ENCODE measurements at regions not wholly inside any gene's neighbourhood (a gene's known extent, or its start where the extent isn't known, plus 50 kb on each side); places are given as distances from the start of the nearest gene placed in this dataset.

DNA sequence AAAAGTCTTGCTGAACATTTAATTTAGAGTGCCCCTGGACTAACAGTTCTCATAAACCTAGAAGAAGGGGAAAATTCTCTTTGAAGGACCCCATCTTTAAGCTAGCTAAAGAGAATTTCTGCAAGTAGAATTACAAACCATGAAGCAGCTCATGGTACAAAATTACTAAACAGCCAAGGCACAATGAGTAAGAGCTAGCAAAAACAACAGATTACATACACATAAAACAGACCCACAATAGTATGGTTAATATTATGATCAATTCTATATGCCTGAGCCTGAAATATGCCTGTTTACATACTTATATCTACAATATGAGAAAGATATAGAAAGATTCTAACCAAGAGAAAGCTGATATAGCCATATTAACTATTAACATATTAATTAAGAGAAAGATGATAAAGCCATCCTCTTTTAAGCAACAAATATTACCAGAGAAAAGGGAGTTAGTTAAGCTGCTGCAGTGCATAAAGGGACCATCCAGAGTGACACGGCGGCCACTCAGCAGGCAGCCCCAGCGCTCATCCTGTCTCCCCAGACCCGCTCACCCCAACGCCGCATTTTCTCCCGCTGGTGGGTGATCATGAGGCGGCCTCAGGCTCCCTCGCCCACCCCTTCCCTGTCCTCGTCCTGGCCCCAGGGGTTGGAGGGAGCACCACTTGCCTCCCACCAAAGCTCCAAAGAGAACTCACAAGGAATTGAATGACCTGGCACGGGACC is 98.4 kb upstream of the CARMIL1 start:
- Histone ChIP-seq H3K27ac (ENCODE audit: low read length) (no peak overlapping the region), H3K9me3 (no peaks in the 10 kb centered on the region), H3K4me1 (ENCODE audit: control insufficient read depth in 1 of 2, extremely low read depth in 1 of 2, insufficient read depth in 2 of 2, low read length in 2 of 2) (no peaks in the 10 kb centered on the region), H3K36me3 (ENCODE audit: control insufficient read depth in 2 of 2, extremely low read depth in 1 of 2, insufficient read depth in 1 of 2, low read length in 1 of 2) (no peaks in the 10 kb centered on the region), H3K4me3 (ENCODE audit: control insufficient read depth in 1 of 2, extremely low read depth in 1 of 2, low read length in 1 of 2) (no peak overlapping the region), H3K27me3 (replicated peaks in 1 of 2; ENCODE audit: control insufficient read depth in 2 of 2, extremely low read depth in 1 of 2, insufficient read depth in 2 of 2, low read length in 1 of 2) (no peaks in the 10 kb centered on the region)
- ATAC-seq (replicated peaks in 1 of 4) (no peak), DNase-seq (no peak)
- 86% methylated on average over 9 of the region's 11 CpGs for WGBS (ENCODE audit: insufficient coverage)
- ChIA-PET CTCF (no interaction called here), POLR2A (interaction anchor here in 1 of 2 donors (0.6 kb wide), 2 partner anchors 517 to 730 kb away, joined by 6 read pairs; no protein-coding TSS in a partner anchor)
- Mint-ChIP-seq H3K4me1 (peaks cover 0 to 6% (median 0%) of the 10 kb centered on the region in 3 donors), H3K36me3 (no peaks in the 10 kb centered on the region), H3K9me3 (no peaks in the 10 kb centered on the region), H3K27ac (no peak overlapping the region), H3K4me3 (no peak overlapping the region), H3K27me3 (peaks cover 0 to 4% of the 10 kb centered on the region in 2 donors)

- no peak overlapping the region for H3K27ac Mint-ChIP-seq
- peaks cover 1 to 5% of the 10 kb centered on the region in 2 donors for H3K27me3 Mint-ChIP-seq
- no peaks in the 10 kb centered on the region for H3K9me3 Mint-ChIP-seq
- no peak for ATAC-seq (replicated peaks in 1 of 4)
- H3K4me1 ChIP-seq (ENCODE audit: control insufficient read depth in 1 of 2, extremely low read depth in 1 of 2, insufficient read depth in 2 of 2, low read length in 2 of 2): no peaks in the 10 kb centered on the region
- H3K4me3 Mint-ChIP-seq: no peak overlapping the region
- H3K4me3 ChIP-seq (ENCODE audit: control insufficient read depth in 1 of 2, extremely low read depth in 1 of 2, low read length in 1 of 2): no peak overlapping the region
- H3K9me3 ChIP-seq: no peaks in the 10 kb centered on the region
- H3K4me1 Mint-ChIP-seq: peaks cover 0 to 1% (median 0%) of the 10 kb centered on the region in 3 donors
- CTCF ChIA-PET: no interaction called here
- no peak overlapping the region for H3K27ac ChIP-seq (ENCODE audit: low read length)
- DNase-seq: no peak
- H3K36me3 Mint-ChIP-seq: no peaks in the 10 kb centered on the region
- H3K27me3 ChIP-seq (replicated peaks in 1 of 2; ENCODE audit: control insufficient read depth in 2 of 2, extremely low read depth in 1 of 2, insufficient read depth in 2 of 2, low read length in 1 of 2): no peaks in the 10 kb centered on the region
- no CpG with 5 or more reads among the region's 4 CpGs for WGBS (ENCODE audit: insufficient coverage)
- H3K36me3 ChIP-seq (ENCODE audit: control insufficient read depth in 2 of 2, extremely low read depth in 1 of 2, insufficient read depth in 1 of 2, low read length in 1 of 2): no peaks in the 10 kb centered on the region
- POLR2A ChIA-PET: interaction anchor here in 1 of 2 donors (0.6 kb wide), 1 partner anchor 517 kb away, joined by 6 read pairs; no protein-coding TSS in a partner anchor
Observed at GRCh38 chr6:25181350-25181724, 97.8 kb upstream of the CARMIL1 start.

DNA sequence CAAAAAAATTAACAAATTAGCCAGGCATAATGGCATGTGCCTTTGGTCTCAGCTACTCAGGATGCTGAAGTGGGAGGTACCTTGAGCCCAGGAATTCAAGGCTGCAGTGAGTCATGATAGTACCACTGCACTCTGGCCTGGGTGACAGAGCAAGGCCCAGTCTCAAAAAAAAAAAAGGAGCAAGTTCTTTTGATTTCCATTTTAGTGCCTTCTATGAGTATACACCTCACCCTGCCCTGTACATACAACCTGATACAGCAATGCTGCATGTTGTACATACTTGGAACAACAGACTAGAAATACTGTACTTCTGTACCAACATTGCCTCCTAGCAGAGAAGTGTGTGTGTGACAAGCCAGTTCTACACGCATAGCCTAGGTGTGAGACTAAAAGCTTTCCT is 97.3 kb upstream of the CARMIL1 start:
- ChIA-PET POLR2A (interaction anchor here in 1 of 2 donors (0.6 kb wide), 1 partner anchor 408 kb away, joined by 3 read pairs; no protein-coding TSS in a partner anchor), CTCF (no interaction called here)
- peak in 1 of 4 experiments; percentile 16 for ATAC-seq (replicated peaks in 1 of 4)
- WGBS (ENCODE audit: insufficient coverage): no CpG with 5 or more reads among the region's 1 CpG
- no peak for DNase-seq
- Histone ChIP-seq H3K4me3 (ENCODE audit: control insufficient read depth in 1 of 2, extremely low read depth in 1 of 2, low read length in 1 of 2) (no peak overlapping the region), H3K27ac (ENCODE audit: low read length) (no peak overlapping the region), H3K36me3 (ENCODE audit: control insufficient read depth in 2 of 2, extremely low read depth in 1 of 2, insufficient read depth in 1 of 2, low read length in 1 of 2) (no peaks in the 10 kb centered on the region), H3K27me3 (replicated peaks in 1 of 2; ENCODE audit: control insufficient read depth in 2 of 2, extremely low read depth in 1 of 2, insufficient read depth in 2 of 2, low read length in 1 of 2) (no peaks in the 10 kb centered on the region), H3K4me1 (ENCODE audit: control insufficient read depth in 1 of 2, extremely low read depth in 1 of 2, insufficient read depth in 2 of 2, low read length in 2 of 2) (no peaks in the 10 kb centered on the region), H3K9me3 (no peaks in the 10 kb centered on the region)
- no peaks in the 10 kb centered on the region for H3K36me3 Mint-ChIP-seq
- H3K9me3 Mint-ChIP-seq: no peaks in the 10 kb centered on the region
- H3K4me3 Mint-ChIP-seq: no peak overlapping the region
- peaks cover 5 to 8% of the 10 kb centered on the region in 2 donors for H3K27me3 Mint-ChIP-seq
- no peaks in the 10 kb centered on the region for H3K4me1 Mint-ChIP-seq
- no peak overlapping the region for H3K27ac Mint-ChIP-seq

GRCh38 chr6:25186919-25187318 is 92.3 kb upstream of the CARMIL1 start:
- H3K9me3 ChIP-seq: no peaks in the 10 kb centered on the region
- H3K4me1 ChIP-seq (ENCODE audit: control insufficient read depth in 1 of 2, extremely low read depth in 1 of 2, insufficient read depth in 2 of 2, low read length in 2 of 2): no peaks in the 10 kb centered on the region
- ATAC-seq (replicated peaks in 1 of 4): no peak
- no peaks in the 10 kb centered on the region for H3K36me3 ChIP-seq (ENCODE audit: control insufficient read depth in 2 of 2, extremely low read depth in 1 of 2, insufficient read depth in 1 of 2, low read length in 1 of 2)
- DNase-seq: no peak
- Mint-ChIP-seq H3K4me1 (no peaks in the 10 kb centered on the region), H3K4me3 (no peak overlapping the region), H3K27ac (no peak overlapping the region), H3K9me3 (no peaks in the 10 kb centered on the region), H3K36me3 (no peaks in the 10 kb centered on the region), H3K27me3 (peaks cover 11 to 28% of the 10 kb centered on the region in 2 donors)
- no peak overlapping the region for H3K27ac ChIP-seq (ENCODE audit: low read length)
- whole genome bisulfite sequencing (ENCODE audit: insufficient coverage): 57% methylated on average over 1 of the region's 2 CpGs
- no peak overlapping the region for H3K4me3 ChIP-seq (ENCODE audit: control insufficient read depth in 1 of 2, extremely low read depth in 1 of 2, low read length in 1 of 2)
- peaks cover 0 to 3% of the 10 kb centered on the region in 2 experiments for H3K27me3 ChIP-seq (replicated peaks in 1 of 2; ENCODE audit: control insufficient read depth in 2 of 2, extremely low read depth in 1 of 2, insufficient read depth in 2 of 2, low read length in 1 of 2)
- ChIA-PET CTCF (no interaction called here), POLR2A (no interaction called here)

DNA sequence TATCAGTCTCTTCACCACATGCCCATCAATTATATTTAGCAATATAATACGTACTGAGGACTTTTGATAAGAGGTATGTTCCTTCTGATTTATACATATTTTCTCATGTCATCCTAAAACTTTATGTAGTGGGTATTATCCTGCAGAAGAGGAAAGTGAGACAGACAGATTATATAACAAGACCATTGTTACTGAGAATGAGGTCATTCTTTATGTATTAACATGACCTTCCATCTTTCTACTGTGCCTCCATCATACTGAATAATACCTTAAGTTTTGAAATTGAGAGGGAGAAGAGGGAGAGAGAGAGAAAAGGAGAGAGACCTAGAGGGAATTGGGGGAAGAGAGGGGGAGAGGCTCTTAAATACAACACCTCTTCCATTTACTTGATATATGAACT is 90.9 kb upstream of the CARMIL1 start:
- Mint-ChIP-seq H3K9me3 (no peaks in the 10 kb centered on the region), H3K36me3 (no peaks in the 10 kb centered on the region), H3K27me3 (peaks cover 15 to 28% of the 10 kb centered on the region in 2 donors), H3K4me3 (no peak overlapping the region), H3K27ac (no peak overlapping the region), H3K4me1 (no peaks in the 10 kb centered on the region)
- no CpG with 5 or more reads among the region's 1 CpG for WGBS (ENCODE audit: insufficient coverage)
- DNase-seq (no peak), ATAC-seq (replicated peaks in 1 of 4) (no peak)
- Histone ChIP-seq H3K36me3 (ENCODE audit: control insufficient read depth in 2 of 2, extremely low read depth in 1 of 2, insufficient read depth in 1 of 2, low read length in 1 of 2) (no peaks in the 10 kb centered on the region), H3K4me1 (ENCODE audit: control insufficient read depth in 1 of 2, extremely low read depth in 1 of 2, insufficient read depth in 2 of 2, low read length in 2 of 2) (no peaks in the 10 kb centered on the region), H3K4me3 (ENCODE audit: control insufficient read depth in 1 of 2, extremely low read depth in 1 of 2, low read length in 1 of 2) (no peak overlapping the region), H3K9me3 (no peaks in the 10 kb centered on the region), H3K27me3 (replicated peaks in 1 of 2; ENCODE audit: control insufficient read depth in 2 of 2, extremely low read depth in 1 of 2, insufficient read depth in 2 of 2, low read length in 1 of 2) (peaks cover 0 to 3% of the 10 kb centered on the region in 2 experiments), H3K27ac (ENCODE audit: low read length) (no peak overlapping the region)
- POLR2A ChIA-PET: interaction anchor here in 1 of 2 donors (0.7 kb wide), 1 partner anchor 27 kb away, joined by 4 read pairs; no protein-coding TSS in a partner anchor
- CTCF ChIA-PET: no interaction called here

GRCh38 chr6:25192590-25193459 is 86.3 kb upstream of the CARMIL1 start:
- Histone ChIP-seq H3K27ac (ENCODE audit: low read length) (no peak overlapping the region), H3K4me1 (ENCODE audit: control insufficient read depth in 1 of 2, extremely low read depth in 1 of 2, insufficient read depth in 2 of 2, low read length in 2 of 2) (no peaks in the 10 kb centered on the region), H3K4me3 (ENCODE audit: control insufficient read depth in 1 of 2, extremely low read depth in 1 of 2, low read length in 1 of 2) (no peak overlapping the region), H3K9me3 (no peaks in the 10 kb centered on the region), H3K27me3 (replicated peaks in 1 of 2; ENCODE audit: control insufficient read depth in 2 of 2, extremely low read depth in 1 of 2, insufficient read depth in 2 of 2, low read length in 1 of 2) (peaks cover 0 to 3% of the 10 kb centered on the region in 2 experiments), H3K36me3 (ENCODE audit: control insufficient read depth in 2 of 2, extremely low read depth in 1 of 2, insufficient read depth in 1 of 2, low read length in 1 of 2) (no peaks in the 10 kb centered on the region)
- POLR2A ChIA-PET: no interaction called here
- H3K36me3 Mint-ChIP-seq: no peaks in the 10 kb centered on the region
- CTCF ChIA-PET: interaction anchor here in 1 of 2 donors (0.5 kb wide), 1 partner anchor 781 kb away, joined by 3 read pairs; no protein-coding TSS in a partner anchor
- H3K9me3 Mint-ChIP-seq: no peaks in the 10 kb centered on the region
- H3K4me3 Mint-ChIP-seq: no peak overlapping the region
- H3K27ac Mint-ChIP-seq: no peak overlapping the region
- 71% methylated on average over 4 of the region's 6 CpGs for WGBS (ENCODE audit: insufficient coverage)
- peaks cover 5 to 16% of the 10 kb centered on the region in 2 donors for H3K27me3 Mint-ChIP-seq
- ATAC-seq (replicated peaks in 1 of 4) (no peak), DNase-seq (no peak)
- no peaks in the 10 kb centered on the region for H3K4me1 Mint-ChIP-seq
